ENCODE measurements at regions not wholly inside any gene's neighbourhood (a gene's known extent, or its start where the extent isn't known, plus 50 kb on each side); places are given as distances from the start of the nearest gene placed in this dataset.

DNA sequence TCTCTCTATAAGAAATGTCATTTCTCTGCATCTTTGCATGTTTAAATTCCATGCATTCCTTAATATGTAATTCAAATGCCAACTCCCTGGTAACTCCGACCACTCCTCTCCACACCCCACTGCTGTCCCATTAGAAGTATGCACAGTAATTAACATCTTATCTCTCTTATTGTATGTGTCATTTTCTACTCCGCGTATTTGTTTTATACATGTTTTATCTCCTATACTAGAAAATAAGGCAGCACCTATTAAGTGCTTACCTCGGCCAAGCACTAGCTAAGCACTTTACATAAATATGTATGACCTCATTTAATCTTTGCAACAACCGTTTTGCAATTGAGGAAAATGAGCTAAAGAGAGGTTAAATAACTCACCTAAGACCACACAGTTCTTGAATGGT is 469.8 kb downstream of the BCAT1 start:
- Histone ChIP-seq H3K36me3 (ENCODE audit: insufficient read depth, low read length) (no peaks in the 10 kb centered on the region), H3K9me2 (ENCODE audit: insufficient read depth, low read length) (no peaks in the 10 kb centered on the region), H3K27me3 (ENCODE audit: insufficient read depth, low read depth, low read length) (no peaks in the 10 kb centered on the region), H3K9ac (ENCODE audit: low read length) (no peak overlapping the region), H3K79me2 (replicated peaks; ENCODE audit: insufficient read depth, low read length) (no peaks in the 10 kb centered on the region), H3K9me3 (ENCODE audit: low read length) (no peaks in the 10 kb centered on the region), H3K4me2 (ENCODE audit: low read length) (no peak overlapping the region), H3K4me3 (ENCODE audit: low read length) (no peak overlapping the region), H3K27ac (ENCODE audit: low read length) (no peak overlapping the region), H3F3A (ENCODE audit: insufficient read depth, low read length, poor library complexity, severe bottlenecking) (no peaks in the 10 kb centered on the region), H2AFZ (ENCODE audit: low read depth, low read length) (no peak overlapping the region), H4K20me1 (ENCODE audit: insufficient read depth) (no peaks in the 10 kb centered on the region)
- TF ChIP-seq, protein P1, sequence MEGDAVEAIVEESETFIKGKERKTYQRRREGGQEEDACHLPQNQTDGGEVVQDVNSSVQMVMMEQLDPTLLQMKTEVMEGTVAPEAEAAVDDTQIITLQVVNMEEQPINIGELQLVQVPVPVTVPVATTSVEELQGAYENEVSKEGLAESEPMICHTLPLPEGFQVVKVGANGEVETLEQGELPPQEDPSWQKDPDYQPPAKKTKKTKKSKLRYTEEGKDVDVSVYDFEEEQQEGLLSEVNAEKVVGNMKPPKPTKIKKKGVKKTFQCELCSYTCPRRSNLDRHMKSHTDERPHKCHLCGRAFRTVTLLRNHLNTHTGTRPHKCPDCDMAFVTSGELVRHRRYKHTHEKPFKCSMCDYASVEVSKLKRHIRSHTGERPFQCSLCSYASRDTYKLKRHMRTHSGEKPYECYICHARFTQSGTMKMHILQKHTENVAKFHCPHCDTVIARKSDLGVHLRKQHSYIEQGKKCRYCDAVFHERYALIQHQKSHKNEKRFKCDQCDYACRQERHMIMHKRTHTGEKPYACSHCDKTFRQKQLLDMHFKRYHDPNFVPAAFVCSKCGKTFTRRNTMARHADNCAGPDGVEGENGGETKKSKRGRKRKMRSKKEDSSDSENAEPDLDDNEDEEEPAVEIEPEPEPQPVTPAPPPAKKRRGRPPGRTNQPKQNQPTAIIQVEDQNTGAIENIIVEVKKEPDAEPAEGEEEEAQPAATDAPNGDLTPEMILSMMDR (IDR thresholded peaks at IDR 0.05; ENCODE audit: poor library complexity, severe bottlenecking): no peak
- TF ChIP-seq, protein P2, sequence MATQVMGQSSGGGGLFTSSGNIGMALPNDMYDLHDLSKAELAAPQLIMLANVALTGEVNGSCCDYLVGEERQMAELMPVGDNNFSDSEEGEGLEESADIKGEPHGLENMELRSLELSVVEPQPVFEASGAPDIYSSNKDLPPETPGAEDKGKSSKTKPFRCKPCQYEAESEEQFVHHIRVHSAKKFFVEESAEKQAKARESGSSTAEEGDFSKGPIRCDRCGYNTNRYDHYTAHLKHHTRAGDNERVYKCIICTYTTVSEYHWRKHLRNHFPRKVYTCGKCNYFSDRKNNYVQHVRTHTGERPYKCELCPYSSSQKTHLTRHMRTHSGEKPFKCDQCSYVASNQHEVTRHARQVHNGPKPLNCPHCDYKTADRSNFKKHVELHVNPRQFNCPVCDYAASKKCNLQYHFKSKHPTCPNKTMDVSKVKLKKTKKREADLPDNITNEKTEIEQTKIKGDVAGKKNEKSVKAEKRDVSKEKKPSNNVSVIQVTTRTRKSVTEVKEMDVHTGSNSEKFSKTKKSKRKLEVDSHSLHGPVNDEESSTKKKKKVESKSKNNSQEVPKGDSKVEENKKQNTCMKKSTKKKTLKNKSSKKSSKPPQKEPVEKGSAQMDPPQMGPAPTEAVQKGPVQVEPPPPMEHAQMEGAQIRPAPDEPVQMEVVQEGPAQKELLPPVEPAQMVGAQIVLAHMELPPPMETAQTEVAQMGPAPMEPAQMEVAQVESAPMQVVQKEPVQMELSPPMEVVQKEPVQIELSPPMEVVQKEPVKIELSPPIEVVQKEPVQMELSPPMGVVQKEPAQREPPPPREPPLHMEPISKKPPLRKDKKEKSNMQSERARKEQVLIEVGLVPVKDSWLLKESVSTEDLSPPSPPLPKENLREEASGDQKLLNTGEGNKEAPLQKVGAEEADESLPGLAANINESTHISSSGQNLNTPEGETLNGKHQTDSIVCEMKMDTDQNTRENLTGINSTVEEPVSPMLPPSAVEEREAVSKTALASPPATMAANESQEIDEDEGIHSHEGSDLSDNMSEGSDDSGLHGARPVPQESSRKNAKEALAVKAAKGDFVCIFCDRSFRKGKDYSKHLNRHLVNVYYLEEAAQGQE (IDR thresholded peaks at IDR 0.05; ENCODE audit: borderline replicate concordance): no peak
- TF ChIP-seq EZH2 (IDR thresholded peaks at IDR 0.05; ENCODE audit: borderline replicate concordance, insufficient read depth, low read length, poor library complexity, severe bottlenecking): no peak
- no peak for TF ChIP-seq TAF1 (IDR thresholded peaks at IDR 0.05; ENCODE audit: low read depth)
- TF ChIP-seq RAD21 (conservative IDR thresholded peaks at IDR 0.05): no peak
- no peak for TF ChIP-seq SMC3 (conservative IDR thresholded peaks at IDR 0.05; ENCODE audit: poor library complexity)
- TF ChIP-seq POLR2AphosphoS5 (IDR thresholded peaks at IDR 0.05): no peak
- TF ChIP-seq MXI1 (conservative IDR thresholded peaks at IDR 0.05; ENCODE audit: poor library complexity, severe bottlenecking): no peak
- TF ChIP-seq EP300 (conservative IDR thresholded peaks at IDR 0.05; ENCODE audit: poor library complexity, severe bottlenecking): no peak

DNA sequence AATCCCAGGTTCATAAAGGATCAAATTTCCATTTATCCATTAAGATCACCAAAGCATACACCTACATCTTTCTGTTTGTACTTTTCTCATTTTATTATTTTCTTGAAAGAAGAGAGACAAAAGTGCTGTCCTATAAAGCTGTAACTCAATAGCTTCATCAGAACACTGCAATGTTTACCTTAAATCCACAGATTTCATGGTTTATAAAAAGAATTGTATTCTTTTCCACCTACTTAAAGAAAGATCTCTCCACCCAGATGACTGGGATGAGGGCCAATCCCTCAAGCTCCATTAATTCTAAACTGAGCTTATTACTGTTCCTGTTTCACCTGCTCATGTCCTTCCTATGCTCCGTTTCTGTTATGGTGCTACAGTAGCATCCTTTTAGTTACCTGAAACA is 470.6 kb downstream of the BCAT1 start:
- Histone ChIP-seq H3K9me2 (ENCODE audit: insufficient read depth, low read length) (no peaks in the 10 kb centered on the region), H3K4me3 (ENCODE audit: low read length) (no peak overlapping the region), H3K27ac (ENCODE audit: low read length) (no peak overlapping the region), H3K27me3 (ENCODE audit: insufficient read depth, low read depth, low read length) (no peaks in the 10 kb centered on the region), H3K4me2 (ENCODE audit: low read length) (no peak overlapping the region), H2AFZ (ENCODE audit: low read depth, low read length) (no peak overlapping the region), H4K20me1 (ENCODE audit: insufficient read depth) (no peaks in the 10 kb centered on the region), H3F3A (ENCODE audit: insufficient read depth, low read length, poor library complexity, severe bottlenecking) (no peaks in the 10 kb centered on the region), H3K9me3 (ENCODE audit: low read length) (no peaks in the 10 kb centered on the region), H3K9ac (ENCODE audit: low read length) (no peak overlapping the region), H3K79me2 (replicated peaks; ENCODE audit: insufficient read depth, low read length) (no peaks in the 10 kb centered on the region), H3K36me3 (ENCODE audit: insufficient read depth, low read length) (no peaks in the 10 kb centered on the region)
- TF ChIP-seq POLR2AphosphoS5 (IDR thresholded peaks at IDR 0.05) (no peak), EP300 (conservative IDR thresholded peaks at IDR 0.05; ENCODE audit: poor library complexity, severe bottlenecking) (no peak), RAD21 (conservative IDR thresholded peaks at IDR 0.05) (no peak), MXI1 (conservative IDR thresholded peaks at IDR 0.05; ENCODE audit: poor library complexity, severe bottlenecking) (no peak), SMC3 (conservative IDR thresholded peaks at IDR 0.05; ENCODE audit: poor library complexity) (no peak), TAF1 (IDR thresholded peaks at IDR 0.05; ENCODE audit: low read depth) (no peak), EZH2 (IDR thresholded peaks at IDR 0.05; ENCODE audit: borderline replicate concordance, insufficient read depth, low read length, poor library complexity, severe bottlenecking) (no peak)
- TF ChIP-seq, protein P1 (IDR thresholded peaks at IDR 0.05; ENCODE audit: poor library complexity, severe bottlenecking): no peak
- TF ChIP-seq, protein P2 (IDR thresholded peaks at IDR 0.05; ENCODE audit: borderline replicate concordance): no peak
